ENCODE measurements at regions not wholly inside any gene's neighbourhood (a gene's known extent, or its start where the extent isn't known, plus 50 kb on each side); places are given as distances from the start of the nearest gene placed in this dataset.

DNA sequence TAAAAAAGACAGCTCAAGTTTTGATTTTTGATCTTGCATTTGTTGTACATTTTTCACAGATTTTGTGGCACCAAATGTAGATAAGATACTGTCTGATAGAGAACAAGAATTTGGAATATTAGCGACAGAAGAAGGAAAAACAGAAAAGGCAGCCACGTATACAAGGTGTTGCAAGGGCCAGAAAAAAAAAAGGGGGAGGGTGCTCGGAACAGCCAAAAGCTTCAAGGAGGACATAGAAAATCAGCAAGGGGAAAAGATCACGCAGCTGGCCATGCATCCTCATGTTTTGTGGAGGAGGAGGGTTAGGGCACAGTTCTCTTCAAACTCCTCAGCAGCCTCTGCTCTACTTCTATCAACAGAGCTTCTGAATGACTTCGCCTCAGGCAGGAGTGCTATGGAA is 80.7 kb upstream of the MROH9 start:
- TF ChIP-seq, protein P1, sequence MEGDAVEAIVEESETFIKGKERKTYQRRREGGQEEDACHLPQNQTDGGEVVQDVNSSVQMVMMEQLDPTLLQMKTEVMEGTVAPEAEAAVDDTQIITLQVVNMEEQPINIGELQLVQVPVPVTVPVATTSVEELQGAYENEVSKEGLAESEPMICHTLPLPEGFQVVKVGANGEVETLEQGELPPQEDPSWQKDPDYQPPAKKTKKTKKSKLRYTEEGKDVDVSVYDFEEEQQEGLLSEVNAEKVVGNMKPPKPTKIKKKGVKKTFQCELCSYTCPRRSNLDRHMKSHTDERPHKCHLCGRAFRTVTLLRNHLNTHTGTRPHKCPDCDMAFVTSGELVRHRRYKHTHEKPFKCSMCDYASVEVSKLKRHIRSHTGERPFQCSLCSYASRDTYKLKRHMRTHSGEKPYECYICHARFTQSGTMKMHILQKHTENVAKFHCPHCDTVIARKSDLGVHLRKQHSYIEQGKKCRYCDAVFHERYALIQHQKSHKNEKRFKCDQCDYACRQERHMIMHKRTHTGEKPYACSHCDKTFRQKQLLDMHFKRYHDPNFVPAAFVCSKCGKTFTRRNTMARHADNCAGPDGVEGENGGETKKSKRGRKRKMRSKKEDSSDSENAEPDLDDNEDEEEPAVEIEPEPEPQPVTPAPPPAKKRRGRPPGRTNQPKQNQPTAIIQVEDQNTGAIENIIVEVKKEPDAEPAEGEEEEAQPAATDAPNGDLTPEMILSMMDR (conservative IDR thresholded peaks at IDR 0.05; ENCODE audit: low read length) = no peak
- no peak for TF ChIP-seq EZH2phosphoT487 (IDR thresholded peaks at IDR 0.05; ENCODE audit: borderline replicate concordance)

Data from Loucy (cell line).